CD14-positive monocyte (primary cell): ENCODE measurements at regions not wholly inside any gene's neighbourhood (a gene's known extent, or its start where the extent isn't known, plus 50 kb on each side); places are given as distances from the start of the nearest gene placed in this dataset.
"Not testable (repeated sequence)": the region's sequence is repeated elsewhere in the genome, so short reads cannot be mapped to it uniquely, and the experiment has no call there.

Source experiments
- DNase-seq, 3 donors: peaks; one replicate each; pipeline ENCODE4 v3.0.0-alpha.2; 2011 to 2022
- H2AFZ ChIP-seq: 2 replicates; pipeline ENCODE4 v1.6.0; 2012; ENCODE audit warnings: mild to moderate bottlenecking, low read depth, low read length, inconsistent platforms; ENCODE audit not compliant: insufficient read depth, poor library complexity, severe bottlenecking
- H3K27ac ChIP-seq, 2 donors: 1 replicate in 1 of 2; 2 replicates in 1 of 2; pipeline ENCODE4 v1.5.1; 2012 to 2013; ENCODE audit warnings: low read length in 2 of 2, control low read depth in 1 of 2, inconsistent platforms in 1 of 2, low read depth in 1 of 2, mild to moderate bottlenecking in 1 of 2
- H3K27me3 ChIP-seq, 2 donors: one replicate each; pipeline versions ENCODE4 v1.6.0 to v1.6.1; 2011 to 2013; ENCODE audit warnings: low read length in 2 of 2; ENCODE audit not compliant: control insufficient read depth in 2 of 2, insufficient read depth in 2 of 2
- H3K36me3 ChIP-seq, 2 donors: replicated peaks in 1 of 2; 1 replicate in 1 of 2; 2 replicates in 1 of 2; pipeline versions ENCODE4 v1.5.1 to v1.6.1; 2012 to 2013; ENCODE audit warnings: low read length in 2 of 2, control low read depth in 1 of 2, inconsistent platforms in 1 of 2, mild to moderate bottlenecking in 1 of 2; ENCODE audit not compliant: insufficient read depth in 2 of 2, control insufficient read depth in 1 of 2
- H3K4me1 ChIP-seq, 2 donors: 1 replicate in 1 of 2; 2 replicates in 1 of 2; pipeline versions ENCODE4 v1.5.1 to v1.6.1; 2012 to 2013; ENCODE audit warnings: low read length in 2 of 2, control low read depth in 1 of 2, inconsistent platforms in 1 of 2, mild to moderate bottlenecking in 1 of 2, moderate library complexity in 1 of 2; ENCODE audit not compliant: insufficient read depth in 2 of 2, control insufficient read depth in 1 of 2
- H3K4me2 ChIP-seq: replicated peaks from 2 replicates; pipeline ENCODE3; 2012; ENCODE audit warnings: low read length, moderate library complexity, mild to moderate bottlenecking; ENCODE audit not compliant: poor library complexity, severe bottlenecking; ENCODE audit errors: extremely low read depth
- H3K4me3 ChIP-seq, 3 experiments: fragments of 200-600 bp in 1 of 3; sonication (generic) in 1 of 3; replicated peaks in 1 of 3; 1 replicate in 2 of 3; 2 replicates in 1 of 3; pipeline ENCODE4 v1.5.1; 2011 to 2013; ENCODE audit warnings: low read length in 3 of 3, mild to moderate bottlenecking in 3 of 3, control low read depth in 2 of 3, low read depth in 2 of 3, inconsistent platforms in 1 of 3, moderate library complexity in 1 of 3
- H3K79me2 ChIP-seq: 2 replicates; pipeline ENCODE4 v1.6.0; 2012; ENCODE audit warnings: mild to moderate bottlenecking, control low read depth, inconsistent platforms, low read length, moderate library complexity; ENCODE audit not compliant: insufficient read depth
- H3K9ac ChIP-seq: 2 replicates; pipeline ENCODE4 v1.6.0; 2017; ENCODE audit warnings: low read length, mild to moderate bottlenecking; ENCODE audit not compliant: insufficient read depth, poor library complexity, severe bottlenecking
- H3K9me3 ChIP-seq, 2 donors: replicated peaks in 1 of 2; 1 replicate in 1 of 2; 2 replicates in 1 of 2; pipeline versions ENCODE4 v1.5.1 to v1.6.1; 2012 to 2013; ENCODE audit warnings: low read length in 2 of 2, control low read depth in 1 of 2; ENCODE audit not compliant: control insufficient read depth in 1 of 2, insufficient read depth in 1 of 2
- H4K20me1 ChIP-seq: 2 replicates; pipeline ENCODE4 v1.6.0; 2012; ENCODE audit warnings: mild to moderate bottlenecking, low read length, control low read depth, moderate library complexity; ENCODE audit not compliant: insufficient read depth
- H3K27ac Mint-ChIP-seq, 7 donors: one replicate each; pipeline ENCODE4 v1.8.0; 2020; ENCODE audit warnings: mild to moderate bottlenecking in 7 of 7, mixed read lengths in 7 of 7, moderate library complexity in 6 of 7, inconsistent platforms in 2 of 7
- H3K27me3 Mint-ChIP-seq, 3 donors: one replicate each; pipeline ENCODE4 v1.8.0; 2021 to 2022; ENCODE audit warnings: low read depth in 3 of 3, mild to moderate bottlenecking in 3 of 3, mixed read lengths in 3 of 3, moderate library complexity in 3 of 3, inconsistent platforms in 1 of 3
- H3K36me3 Mint-ChIP-seq, 2 donors: one replicate each; pipeline ENCODE4 v1.8.0; 2020; ENCODE audit warnings: mixed read lengths in 2 of 2, inconsistent platforms in 1 of 2, mild to moderate bottlenecking in 1 of 2
- H3K4me1 Mint-ChIP-seq: one replicate; pipeline ENCODE4 v1.8.0; 2020; ENCODE audit warnings: mild to moderate bottlenecking, mixed read lengths
- H3K4me3 Mint-ChIP-seq, 2 donors: one replicate each; pipeline ENCODE4 v1.8.0; 2020; ENCODE audit warnings: mild to moderate bottlenecking in 2 of 2, mixed read lengths in 2 of 2, moderate library complexity in 1 of 2
- H3K9me3 Mint-ChIP-seq, 7 donors: one replicate each; pipeline ENCODE4 v1.8.0; 2020 to 2022; ENCODE audit warnings: mixed read lengths in 7 of 7, mild to moderate bottlenecking in 6 of 7, moderate library complexity in 6 of 7, inconsistent platforms in 2 of 7
- WGBS: methylation state at CpG from one replicate; pipeline ENCODE4 v1.1.5; 2013; ENCODE audit warnings: missing lambda C conversion rate; ENCODE audit not compliant: insufficient coverage; 5-methylcytosine and 5-hydroxymethylcytosine counted together
- intact Hi-C, 2 donors: fragments of 100-400 bp; cut with micrococcal nuclease; formaldehyde crosslinking; loops; one replicate each; pipeline versions ENCODE4 v1.15.0 to v1.15.1; 2023
- TF ChIP-seq, protein P1 (sequence below): fragments of 200-600 bp; IDR thresholded peaks from one replicate; pipeline ENCODE4 v1.8.0; 2022; ENCODE audit warnings: antibody characterized with exemption, mild to moderate bottlenecking

DNA sequence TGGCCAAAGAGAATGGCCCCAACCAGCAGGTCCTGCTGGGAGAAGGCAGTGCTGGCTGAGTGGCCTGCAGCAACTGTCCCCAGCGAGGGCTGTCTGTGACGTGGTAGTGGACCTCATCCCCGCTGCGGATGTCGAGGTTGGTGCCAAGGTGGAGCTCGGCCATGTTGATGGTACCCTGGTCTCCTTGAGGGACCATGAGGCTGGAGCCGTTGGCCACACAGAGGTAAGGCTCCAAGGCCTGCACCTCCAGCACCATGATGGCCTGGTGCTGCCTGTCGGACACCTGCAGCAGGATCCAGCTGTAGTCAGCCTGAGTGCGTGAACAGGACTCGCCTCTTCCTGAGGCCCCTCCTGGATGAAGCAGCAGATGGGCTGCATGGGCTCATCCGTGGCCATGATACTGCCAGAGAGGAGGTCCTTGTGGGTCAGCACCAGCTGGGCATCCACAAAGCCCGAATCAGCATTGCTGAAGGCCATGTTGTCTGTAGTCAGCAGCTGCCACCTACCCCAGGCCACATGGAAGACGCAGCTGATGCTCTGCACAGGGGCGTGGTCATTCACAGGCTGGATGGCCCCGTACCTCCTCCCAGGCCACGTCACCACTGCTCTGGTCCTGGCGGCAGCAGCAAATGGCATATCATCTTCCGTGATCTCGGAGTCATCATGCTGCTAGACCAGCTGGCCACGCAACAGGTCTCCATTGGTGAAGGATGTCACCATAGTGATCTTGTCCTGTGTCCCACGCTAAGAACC is 167.5 kb downstream of the GOLGA6L4 start:
- Histone ChIP-seq H3K4me3 (no peak overlapping the region), H3K4me2 (no peak overlapping the region), H4K20me1 (no peaks in the 10 kb centered on the region), H3K27ac (no peak overlapping the region), H3K9ac (no peak overlapping the region), H2AFZ (no peak overlapping the region), H3K79me2 (no peaks in the 10 kb centered on the region), H3K27me3 (no peaks in the 10 kb centered on the region), H3K36me3 (no peaks in the 10 kb centered on the region), H3K9me3 (peaks cover 0 to 9% of the 10 kb centered on the region in 2 donors), H3K4me1 (no peaks in the 10 kb centered on the region)
- DNase-seq = no peak
- Mint-ChIP-seq H3K4me3 (no peak overlapping the region), H3K4me1 (no peaks in the 10 kb centered on the region), H3K27me3 (no peaks in the 10 kb centered on the region), H3K9me3 (peaks cover 0 to 13% (median 5%) of the 10 kb centered on the region in 7 donors), H3K27ac (no peak overlapping the region), H3K36me3 (no peaks in the 10 kb centered on the region)
- TF ChIP-seq, protein P1, sequence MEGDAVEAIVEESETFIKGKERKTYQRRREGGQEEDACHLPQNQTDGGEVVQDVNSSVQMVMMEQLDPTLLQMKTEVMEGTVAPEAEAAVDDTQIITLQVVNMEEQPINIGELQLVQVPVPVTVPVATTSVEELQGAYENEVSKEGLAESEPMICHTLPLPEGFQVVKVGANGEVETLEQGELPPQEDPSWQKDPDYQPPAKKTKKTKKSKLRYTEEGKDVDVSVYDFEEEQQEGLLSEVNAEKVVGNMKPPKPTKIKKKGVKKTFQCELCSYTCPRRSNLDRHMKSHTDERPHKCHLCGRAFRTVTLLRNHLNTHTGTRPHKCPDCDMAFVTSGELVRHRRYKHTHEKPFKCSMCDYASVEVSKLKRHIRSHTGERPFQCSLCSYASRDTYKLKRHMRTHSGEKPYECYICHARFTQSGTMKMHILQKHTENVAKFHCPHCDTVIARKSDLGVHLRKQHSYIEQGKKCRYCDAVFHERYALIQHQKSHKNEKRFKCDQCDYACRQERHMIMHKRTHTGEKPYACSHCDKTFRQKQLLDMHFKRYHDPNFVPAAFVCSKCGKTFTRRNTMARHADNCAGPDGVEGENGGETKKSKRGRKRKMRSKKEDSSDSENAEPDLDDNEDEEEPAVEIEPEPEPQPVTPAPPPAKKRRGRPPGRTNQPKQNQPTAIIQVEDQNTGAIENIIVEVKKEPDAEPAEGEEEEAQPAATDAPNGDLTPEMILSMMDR = no peak
- WGBS = 88% methylated on average over 21 of the region's 21 CpGs
- intact Hi-C loops = no loop called here

DNA sequence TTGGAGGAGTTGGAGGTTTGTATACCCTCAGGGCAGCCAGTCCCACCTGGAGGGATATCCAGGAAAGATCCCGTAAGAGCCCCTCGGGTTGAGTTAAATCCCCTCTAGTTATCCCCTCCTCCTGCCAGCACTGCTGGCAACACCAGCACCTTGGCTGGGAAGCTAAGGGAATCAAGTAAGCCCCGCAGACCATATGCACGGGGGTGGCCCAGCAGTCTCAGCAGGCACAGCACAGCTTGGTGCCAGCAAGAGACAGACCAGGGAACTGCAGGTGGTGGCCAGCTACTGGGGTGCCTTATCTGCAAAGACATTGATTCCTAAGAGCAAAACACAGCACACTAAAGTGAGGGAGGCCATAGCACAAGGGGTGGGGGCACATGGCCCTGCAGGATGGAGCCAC is 173.8 kb downstream of the GOLGA6L4 start:
- H3K9me3 ChIP-seq, H4K20me1 ChIP-seq, H3K27ac ChIP-seq, H3K79me2 ChIP-seq, H3K4me1 Mint-ChIP-seq, H3K4me3 Mint-ChIP-seq, H3K36me3 Mint-ChIP-seq, H3K27ac Mint-ChIP-seq, H3K9ac ChIP-seq, H3K27me3 Mint-ChIP-seq, H3K36me3 ChIP-seq, H2AFZ ChIP-seq, H3K27me3 ChIP-seq, H3K4me2 ChIP-seq, intact Hi-C loops, H3K4me1 ChIP-seq, DNase-seq, H3K4me3 ChIP-seq, H3K9me3 Mint-ChIP-seq: not testable (repeated sequence)
- no CpG with 5 or more reads among the region's 4 CpGs for WGBS

DNA sequence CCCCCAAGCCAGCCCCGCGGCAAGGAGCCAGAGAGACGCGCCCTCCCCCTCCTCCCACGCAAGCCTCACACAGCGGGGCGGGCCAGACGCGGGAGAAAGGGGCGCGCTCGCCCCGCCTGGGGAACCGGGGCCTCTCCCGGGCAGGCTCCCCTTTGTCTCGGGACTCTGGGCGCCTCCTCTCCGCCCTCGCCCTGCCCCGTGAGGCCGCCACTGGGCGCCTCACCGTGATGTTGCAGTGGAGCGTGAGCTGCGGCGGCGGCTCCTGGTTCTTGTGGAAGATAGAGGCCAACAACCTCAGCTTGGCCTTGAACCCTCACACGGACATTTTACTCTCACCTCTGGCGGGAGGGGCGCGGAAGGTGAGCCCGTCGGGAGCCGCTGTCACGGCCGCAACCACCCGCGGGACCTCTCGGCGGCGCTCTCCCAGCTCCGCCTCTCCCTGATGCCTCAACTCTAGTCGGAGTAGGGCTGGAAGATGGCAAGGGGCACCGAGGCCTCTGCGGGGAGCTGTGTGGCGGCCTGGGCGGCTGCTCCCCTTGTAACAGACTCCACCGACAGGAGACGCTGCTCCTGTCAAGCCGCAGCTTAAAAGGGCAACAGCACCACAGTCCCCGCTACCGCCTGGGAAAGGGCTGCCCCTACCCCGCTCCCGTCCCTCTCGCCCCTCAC is 179.2 kb upstream of the ZSCAN2 start:
- intact Hi-C loops, H4K20me1 ChIP-seq, H3K9me3 ChIP-seq, H3K4me3 Mint-ChIP-seq, H3K27ac Mint-ChIP-seq, H3K79me2 ChIP-seq, H3K27me3 Mint-ChIP-seq, H3K9ac ChIP-seq, H2AFZ ChIP-seq, H3K4me2 ChIP-seq, H3K27ac ChIP-seq, DNase-seq, H3K9me3 Mint-ChIP-seq, H3K4me1 ChIP-seq, H3K4me3 ChIP-seq, H3K4me1 Mint-ChIP-seq, H3K36me3 ChIP-seq, H3K36me3 Mint-ChIP-seq, H3K27me3 ChIP-seq: not testable (repeated sequence)
- WGBS = no CpG with 5 or more reads among the region's 55 CpGs

- H3K79me2 ChIP-seq, H3K4me3 ChIP-seq, H3K36me3 ChIP-seq, H3K36me3 Mint-ChIP-seq, H3K27ac ChIP-seq, H3K27ac Mint-ChIP-seq, H3K27me3 Mint-ChIP-seq, H3K4me2 ChIP-seq, H3K4me1 Mint-ChIP-seq, H3K9me3 Mint-ChIP-seq, H2AFZ ChIP-seq, H3K27me3 ChIP-seq, H3K4me3 Mint-ChIP-seq, H3K4me1 ChIP-seq, DNase-seq, H3K9me3 ChIP-seq, H3K9ac ChIP-seq, H4K20me1 ChIP-seq, intact Hi-C loops: not testable (repeated sequence)
- 70% methylated on average over 2 of the region's 7 CpGs for WGBS
Measured at GRCh38 chr15:84425327-84425726, 175.5 kb upstream of the ZSCAN2 start.
